Caco-2 (cell line): ENCODE measurements at regions not wholly inside any gene's neighbourhood (a gene's known extent, or its start where the extent isn't known, plus 50 kb on each side); places are given as distances from the start of the nearest gene placed in this dataset.

ENCODE experiments used
- BruUV-seq: library from RNA; stranded (reverse); fragments of 400-500 nt; replicated peaks from 2 replicates; lab custom pipeline; 2021; lab: Mats Ljungman, UMichigan
- CTCF ChIA-PET: fragments of 300-600 bp; sonication (Branson Sonifier 250); formaldehyde crosslinking; loops from one replicate; lab custom pipeline; 2022; ENCODE audit warnings: antibody characterized with exemption; lab: Charles Lee
- POLR2A ChIA-PET: fragments of 300-600 bp; sonication (Branson Sonifier 250); formaldehyde crosslinking; loops from one replicate; lab custom pipeline; 2022; ENCODE audit warnings: antibody characterized with exemption; lab: Charles Lee
- DNase-seq, 2 experiments: peaks; one replicate each; pipeline versions ENCODE4 v3.0.0 to v3.0.0-alpha.2; 2020 to 2022
- H3K27me3 ChIP-seq: replicated peaks from 2 replicates; pipeline ENCODE4 v1.6.0; 2011; ENCODE audit warnings: low read length; ENCODE audit not compliant: control insufficient read depth, insufficient read depth
- H3K36me3 ChIP-seq: 2 replicates; pipeline ENCODE4 v1.5.1; 2011; ENCODE audit warnings: low read length; ENCODE audit not compliant: control insufficient read depth, insufficient read depth
- H3K4me1 ChIP-seq: fragments of 250-450 bp; sonication (Bioruptor Pico); 2 replicates; pipeline ENCODE4 v1.5.1; 2020; ENCODE audit warnings: mild to moderate bottlenecking
- H3K4me3 ChIP-seq: 2 replicates; pipeline ENCODE4 v1.5.1; 2011; ENCODE audit warnings: low read depth, mild to moderate bottlenecking, control low read depth, low read length
- H3K9me3 ChIP-seq: fragments of 250-450 bp; sonication (Bioruptor Pico); 2 replicates; pipeline ENCODE4 v1.5.1; 2020; ENCODE audit warnings: mild to moderate bottlenecking, moderate library complexity
- H3K27ac Mint-ChIP-seq: one replicate; pipeline ENCODE4 v1.8.0; 2022; ENCODE audit warnings: mixed read lengths; ENCODE audit not compliant: unreplicated experiment
- H3K27me3 Mint-ChIP-seq: one replicate; pipeline ENCODE4 v1.8.0; 2022; ENCODE audit warnings: mixed read lengths; ENCODE audit not compliant: insufficient read depth, unreplicated experiment
- H3K36me3 Mint-ChIP-seq: one replicate; pipeline ENCODE4 v1.8.0; 2022; ENCODE audit warnings: mild to moderate bottlenecking, mixed read lengths; ENCODE audit not compliant: insufficient read depth, unreplicated experiment
- H3K4me1 Mint-ChIP-seq: one replicate; pipeline ENCODE4 v1.8.0; 2022; ENCODE audit warnings: low read depth, mixed read lengths; ENCODE audit not compliant: unreplicated experiment
- H3K4me3 Mint-ChIP-seq: one replicate; pipeline ENCODE4 v1.8.0; 2022; ENCODE audit warnings: mild to moderate bottlenecking, moderate library complexity, mixed read lengths; ENCODE audit not compliant: unreplicated experiment
- H3K9me3 Mint-ChIP-seq: one replicate; pipeline ENCODE4 v1.8.0; 2022; ENCODE audit warnings: mixed read lengths; ENCODE audit not compliant: unreplicated experiment
- CTCF ChIP-seq, 2 experiments: fragments of 200-600 bp in 1 of 2; IDR thresholded peaks; 1 replicate in 1 of 2; 2 replicates in 1 of 2; pipeline versions ENCODE4 v1.5.1 to v1.8.0; 2011 to 2022; ENCODE audit warnings: antibody characterized with exemption in 1 of 2, control low read depth in 1 of 2, inconsistent platforms in 1 of 2, low read depth in 1 of 2, low read length in 1 of 2, mild to moderate bottlenecking in 1 of 2, moderate library complexity in 1 of 2; ENCODE audit not compliant: insufficient read depth in 1 of 2, severe bottlenecking in 1 of 2, unreplicated experiment in 1 of 2
- intact Hi-C: fragments of 100-400 bp; cut with micrococcal nuclease; formaldehyde crosslinking; loops from one replicate; pipeline ENCODE4 v1.10.0; 2022; ENCODE audit not compliant: unreplicated experiment

DNA sequence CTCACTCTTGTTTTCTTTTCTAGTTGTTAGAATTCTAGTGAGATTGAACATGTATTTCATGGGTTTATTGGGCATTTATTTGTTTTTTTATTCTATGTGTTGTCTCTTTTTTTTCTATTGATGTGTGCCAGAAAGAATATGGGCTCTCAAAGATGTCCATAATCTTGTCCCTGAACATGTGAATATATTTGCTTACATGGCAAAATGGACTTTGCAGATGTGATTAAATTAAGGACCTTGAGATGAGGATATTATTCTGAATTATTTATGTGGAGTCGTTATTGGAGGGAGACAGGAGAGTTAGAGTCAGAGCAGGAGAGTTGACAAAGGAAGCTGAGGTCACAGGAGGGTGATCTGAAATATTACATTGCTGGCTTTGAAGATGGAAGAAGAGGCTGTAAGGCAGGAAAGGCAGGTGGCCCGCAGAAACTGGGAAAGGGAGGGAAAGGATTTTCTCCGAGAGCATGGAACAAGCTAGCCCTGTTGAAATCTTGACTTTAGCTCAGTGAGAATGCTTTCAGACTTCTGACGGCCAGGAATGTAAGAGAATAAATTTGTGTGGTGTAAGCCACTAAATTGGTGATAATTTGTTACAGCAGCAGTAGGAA, 82.8 kb downstream of the NABP1 start:
- no TSS peak for BruUV-seq
- no peak for DNase-seq
- Mint-ChIP-seq H3K27ac (no peak overlapping the region), H3K27me3 (no peaks in the 10 kb centered on the region), H3K4me3 (no peak overlapping the region), H3K9me3 (no peaks in the 10 kb centered on the region), H3K4me1 (no peaks in the 10 kb centered on the region), H3K36me3 (no peaks in the 10 kb centered on the region)
- Histone ChIP-seq H3K36me3 (no peaks in the 10 kb centered on the region), H3K4me1 (0 out of 2 replicates have a peak, but pooled peaks cover 6% of the 10 kb centered on the region), H3K9me3 (no peaks in the 10 kb centered on the region), H3K4me3 (no peak overlapping the region), H3K27me3 (no peaks in the 10 kb centered on the region)
- POLR2A ChIA-PET, result no interaction called here
- CTCF ChIA-PET, result no interaction called here
- intact Hi-C loops, result no loop called here
- no peak for TF ChIP-seq CTCF (IDR thresholded peaks at IDR 0.05; ENCODE audit: insufficient read depth in 1 of 2, low read depth in 1 of 2, low read length in 1 of 2, severe bottlenecking in 1 of 2, unreplicated experiment in 1 of 2)

DNA sequence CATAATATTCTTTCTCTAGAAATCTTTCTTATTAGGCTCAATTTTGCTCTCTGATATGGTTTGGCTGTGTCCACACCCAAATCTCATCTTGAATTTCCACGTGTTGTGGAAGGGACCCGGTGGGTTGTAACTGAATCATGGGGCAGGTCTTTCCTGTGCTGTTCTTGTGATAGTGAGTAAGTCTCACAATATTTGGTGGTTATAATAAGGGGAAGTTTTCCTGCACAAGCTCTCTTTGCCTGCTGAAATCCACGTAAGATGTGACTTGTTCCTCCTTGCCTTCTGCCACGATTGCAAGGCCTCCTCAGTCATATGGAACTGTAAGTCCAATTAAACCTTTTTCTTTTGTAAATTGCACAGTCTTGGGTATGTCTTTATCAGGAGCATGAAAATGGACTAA, 73.8 kb downstream of the CAVIN2 start:
- ChIA-PET CTCF (no interaction called here), POLR2A (no interaction called here)
- no peak for DNase-seq
- Mint-ChIP-seq H3K27ac (no peak overlapping the region), H3K27me3 (no peaks in the 10 kb centered on the region), H3K36me3 (no peaks in the 10 kb centered on the region), H3K9me3 (peaks cover 13% of the 10 kb centered on the region), H3K4me3 (no peak overlapping the region), H3K4me1 (no peaks in the 10 kb centered on the region)
- Histone ChIP-seq H3K27me3 (no peaks in the 10 kb centered on the region), H3K36me3 (no peaks in the 10 kb centered on the region), H3K4me1 (no peaks in the 10 kb centered on the region), H3K9me3 (0 out of 2 replicates have a peak, but pooled peaks cover 3% of the 10 kb centered on the region), H3K4me3 (no peak overlapping the region)
- intact Hi-C loops, result no loop called here
- no TSS peak for BruUV-seq
- TF ChIP-seq CTCF (IDR thresholded peaks at IDR 0.05; ENCODE audit: insufficient read depth in 1 of 2, low read depth in 1 of 2, low read length in 1 of 2, severe bottlenecking in 1 of 2, unreplicated experiment in 1 of 2), result no peak

DNA sequence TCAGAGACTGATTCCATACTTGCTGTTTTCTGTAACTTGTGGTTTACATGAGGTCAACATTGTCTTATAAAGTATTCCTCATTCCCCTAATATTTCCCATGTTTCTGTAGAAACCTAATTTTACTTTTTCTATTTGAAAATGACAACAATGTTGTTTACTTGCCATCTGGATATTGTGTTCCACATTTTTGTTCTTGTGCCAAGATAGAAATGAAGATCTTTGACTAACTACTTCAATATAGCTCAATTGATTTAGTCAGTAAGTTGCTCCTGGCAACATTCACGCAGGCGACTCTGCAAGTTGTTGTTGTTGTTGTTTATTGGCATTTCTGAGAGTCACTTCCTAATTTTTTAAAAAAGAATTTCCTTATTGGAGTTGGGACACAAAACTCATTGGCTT, 69.5 kb downstream of the CAVIN2 start:
- H3K9me3 Mint-ChIP-seq, result peaks cover 13% of the 10 kb centered on the region
- H3K9me3 ChIP-seq, result 0 out of 2 replicates have a peak, but pooled peaks cover 3% of the 10 kb centered on the region
- no peaks in the 10 kb centered on the region for H3K27me3 Mint-ChIP-seq
- no peak overlapping the region for H3K27ac Mint-ChIP-seq
- no peaks in the 10 kb centered on the region for H3K36me3 ChIP-seq
- no peaks in the 10 kb centered on the region for H3K36me3 Mint-ChIP-seq
- intact Hi-C loops, result no loop called here
- no peak overlapping the region for H3K4me3 Mint-ChIP-seq
- H3K4me3 ChIP-seq, result no peak overlapping the region
- H3K4me1 ChIP-seq, result no peaks in the 10 kb centered on the region
- ChIA-PET POLR2A (no interaction called here), CTCF (no interaction called here)
- no peak for TF ChIP-seq CTCF (IDR thresholded peaks at IDR 0.05; ENCODE audit: insufficient read depth in 1 of 2, low read depth in 1 of 2, low read length in 1 of 2, severe bottlenecking in 1 of 2, unreplicated experiment in 1 of 2)
- DNase-seq, result no peak
- no peaks in the 10 kb centered on the region for H3K27me3 ChIP-seq
- no TSS peak for BruUV-seq
- no peaks in the 10 kb centered on the region for H3K4me1 Mint-ChIP-seq
